GM23338 (cell line): ENCODE measurements at regions not wholly inside any gene's neighbourhood (a gene's known extent, or its start where the extent isn't known, plus 50 kb on each side); places are given as distances from the start of the nearest gene placed in this dataset.

Experiments
- ATAC-seq: fragments of 200-7000 bp; cut with Tn5 transposase; 3 replicates; pipeline ENCODE4 v1.9.1; 2020
- DNase-seq: peaks from one replicate; pipeline ENCODE4 v3.0.0-alpha.2; 2015; ENCODE audit warnings: low spot score
- H2AFZ ChIP-seq: fragments of 200-600 bp; sonication (generic); 2 replicates; pipeline ENCODE4 v1.8.0; 2016; ENCODE audit warnings: antibody characterized with exemption, mild to moderate bottlenecking, moderate library complexity
- H3F3A ChIP-seq: fragments of 200-600 bp; sonication (generic); replicated peaks from 2 replicates; pipeline ENCODE4 v1.8.0; 2017; ENCODE audit warnings: antibody characterized with exemption, mixed run types, low read depth
- H3K27ac ChIP-seq: fragments of 200-600 bp; sonication (generic); 2 replicates; pipeline ENCODE4 v1.6.1; 2016; ENCODE audit warnings: low read depth
- H3K27me3 ChIP-seq: fragments of 200-600 bp; sonication (generic); 2 replicates; pipeline ENCODE4 v1.8.0; 2016; ENCODE audit warnings: mild to moderate bottlenecking, mixed run types, moderate library complexity; ENCODE audit not compliant: insufficient read depth
- H3K36me3 ChIP-seq: fragments of 200-600 bp; sonication (generic); 2 replicates; pipeline ENCODE4 v1.8.0; 2016; ENCODE audit warnings: mild to moderate bottlenecking; ENCODE audit not compliant: insufficient read depth
- H3K4me1 ChIP-seq: fragments of 200-600 bp; sonication (generic); 2 replicates; pipeline ENCODE4 v1.8.0; 2016; ENCODE audit warnings: mild to moderate bottlenecking, moderate library complexity; ENCODE audit not compliant: insufficient read depth
- H3K4me2 ChIP-seq: fragments of 200-600 bp; sonication (generic); 2 replicates; pipeline ENCODE4 v1.7.1; 2017; ENCODE audit warnings: mixed run types
- H3K4me3 ChIP-seq: fragments of 200-600 bp; sonication (generic); 2 replicates; pipeline ENCODE4 v1.6.1; 2016; ENCODE audit warnings: mixed run types
- H3K79me2 ChIP-seq: fragments of 200-600 bp; sonication (generic); replicated peaks from 2 replicates; pipeline ENCODE4 v1.8.0; 2017; ENCODE audit warnings: mild to moderate bottlenecking; ENCODE audit not compliant: insufficient read depth
- H3K9me2 ChIP-seq: fragments of 200-600 bp; sonication (generic); 2 replicates; pipeline ENCODE4 v1.8.0; 2017; ENCODE audit not compliant: insufficient read depth
- H4K20me1 ChIP-seq: fragments of 200-600 bp; sonication (generic); replicated peaks from 2 replicates; pipeline ENCODE4 v1.8.0; 2017; ENCODE audit warnings: mild to moderate bottlenecking; ENCODE audit not compliant: insufficient read depth
- H3K27ac Mint-ChIP-seq: 2 replicates; pipeline ENCODE4 v1.8.0; 2020; ENCODE audit warnings: inconsistent platforms, mild to moderate bottlenecking, moderate library complexity, mixed read lengths
- H3K27me3 Mint-ChIP-seq: 3 replicates; pipeline ENCODE4 v1.8.0; 2022; ENCODE audit warnings: low read depth, mild to moderate bottlenecking, moderate library complexity, mixed read lengths, inconsistent platforms; ENCODE audit not compliant: insufficient read depth, poor library complexity
- H3K36me3 Mint-ChIP-seq: 3 replicates; pipeline ENCODE4 v1.8.0; 2021; ENCODE audit warnings: low read depth, mild to moderate bottlenecking, inconsistent platforms, moderate library complexity, mixed read lengths
- H3K4me1 Mint-ChIP-seq: 3 replicates; pipeline ENCODE4 v1.8.0; 2020; ENCODE audit warnings: mild to moderate bottlenecking, inconsistent platforms, mixed read lengths
- H3K4me3 Mint-ChIP-seq: 3 replicates; pipeline ENCODE4 v1.8.0; 2021; ENCODE audit warnings: moderate library complexity, mild to moderate bottlenecking, inconsistent platforms, mixed read lengths
- H3K9me3 Mint-ChIP-seq: 3 replicates; pipeline ENCODE4 v1.8.0; 2020; ENCODE audit warnings: moderate library complexity, mild to moderate bottlenecking, inconsistent platforms, mixed read lengths
- CREB1 ChIP-seq: fragments of 250-450 bp; sonication (Bioruptor Pico); IDR thresholded peaks from 2 replicates; pipeline ENCODE4 v1.5.0; 2020; ENCODE audit warnings: low read depth, mild to moderate bottlenecking, moderate library complexity
- CTCF ChIP-seq, 2 experiments: fragments of 200-600 bp in 1 of 2; sonication (generic) in 1 of 2; conservative IDR thresholded peaks; 2 replicates each; pipeline versions ENCODE4 v1.5.1 to v1.6.1; 2016 to 2017; ENCODE audit warnings: antibody characterized with exemption in 2 of 2, low read depth in 2 of 2, mild to moderate bottlenecking in 2 of 2, moderate library complexity in 1 of 2
- ETS1 ChIP-seq: IDR thresholded peaks from 2 replicates; pipeline ENCODE4 v1.6.1; 2016; ENCODE audit warnings: antibody characterized with exemption
- EZH2 ChIP-seq: fragments of 200-600 bp; sonication (generic); IDR thresholded peaks from one replicate; pipeline ENCODE4 v1.8.0; 2017; ENCODE audit warnings: antibody characterized with exemption, mild to moderate bottlenecking, low read depth; ENCODE audit not compliant: unreplicated experiment
- EZH2phosphoT487 ChIP-seq: fragments of 200-600 bp; sonication (generic); IDR thresholded peaks from one replicate; pipeline ENCODE4 v1.8.1; 2018; ENCODE audit warnings: antibody characterized with exemption; ENCODE audit not compliant: unreplicated experiment
- JUNB ChIP-seq: IDR thresholded peaks from one replicate; pipeline ENCODE4 v1.6.1; 2016; ENCODE audit warnings: antibody characterized with exemption; ENCODE audit not compliant: unreplicated experiment
- NANOG ChIP-seq: IDR thresholded peaks from 2 replicates; pipeline ENCODE4 v1.6.1; 2016; ENCODE audit warnings: antibody characterized with exemption, borderline replicate concordance
- POLR2AphosphoS5 ChIP-seq: IDR thresholded peaks from 2 replicates; pipeline ENCODE4 v1.6.1; 2016; ENCODE audit warnings: antibody characterized with exemption, low read depth
- REST ChIP-seq: IDR thresholded peaks from one replicate; pipeline ENCODE4 v1.6.1; 2018; ENCODE audit warnings: antibody characterized with exemption; ENCODE audit not compliant: unreplicated experiment
- STAT1 ChIP-seq: IDR thresholded peaks from one replicate; pipeline ENCODE4 v1.6.1; 2016; ENCODE audit warnings: antibody characterized with exemption; ENCODE audit not compliant: unreplicated experiment
- ZNF114 ChIP-seq: fragments of 250-450 bp; sonication (Bioruptor Pico); IDR thresholded peaks from 2 replicates; pipeline ENCODE4 v1.5.0; 2020; ENCODE audit warnings: mild to moderate bottlenecking, moderate library complexity
- ZNF331 ChIP-seq: fragments of 250-450 bp; sonication (Bioruptor Pico); IDR thresholded peaks from 2 replicates; pipeline ENCODE4 v1.5.0; 2020; ENCODE audit warnings: low read depth, mild to moderate bottlenecking, moderate library complexity

DNA sequence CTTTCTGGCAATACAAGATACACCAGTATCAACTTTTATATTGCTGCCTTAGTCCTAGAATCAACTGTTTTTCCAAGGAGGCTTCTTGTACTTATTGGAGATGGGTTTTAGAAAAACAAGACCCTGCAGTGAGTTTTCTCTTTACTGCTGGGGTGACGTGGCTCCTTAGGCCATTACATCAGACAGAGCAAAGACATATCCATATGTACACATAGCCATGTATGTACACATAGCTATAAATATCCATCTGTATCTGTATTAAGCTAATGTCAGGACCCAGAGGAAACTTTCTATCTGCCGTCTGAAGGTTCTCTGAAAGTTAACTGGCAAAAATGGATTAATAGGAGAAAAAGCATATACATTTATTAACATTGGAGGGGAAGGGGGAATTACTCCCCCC is 607.4 kb downstream of the POM121L12 start (continued):
- TF ChIP-seq ETS1, result no peak
- TF ChIP-seq STAT1, result no peak
- no peak for TF ChIP-seq EZH2phosphoT487

DNA sequence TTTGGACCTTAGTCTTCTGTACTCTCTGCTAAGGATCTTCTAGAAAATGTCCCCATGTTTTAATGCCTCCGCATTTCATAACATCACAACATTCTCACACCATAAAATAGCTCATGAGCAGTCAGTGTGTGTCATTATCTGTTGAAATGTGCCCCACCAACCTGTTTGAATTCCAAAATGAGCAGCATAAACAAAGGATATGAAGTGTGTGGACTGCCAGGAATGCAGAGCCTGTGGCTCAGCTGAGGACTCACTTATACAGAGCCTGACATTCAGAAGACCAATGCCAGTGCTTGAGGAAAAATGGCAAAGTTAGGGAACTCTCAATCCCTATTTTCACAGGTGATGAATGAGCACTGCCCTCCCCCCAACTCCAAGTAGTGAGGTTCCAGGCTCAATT is 621.4 kb downstream of the POM121L12 start:
- H3K4me3 Mint-ChIP-seq, result no peak overlapping the region
- H3K27me3 Mint-ChIP-seq, result peaks cover 2% of the 10 kb centered on the region
- no peak overlapping the region for H3K4me3 ChIP-seq
- H3K27me3 ChIP-seq, result no peaks in the 10 kb centered on the region
- no peak for DNase-seq
- no peaks in the 10 kb centered on the region; the same call in 2 of the 3 replicates for H3K4me1 Mint-ChIP-seq
- no peaks in the 10 kb centered on the region for H3K9me2 ChIP-seq
- peaks cover 5% of the 10 kb centered on the region; the same call in 1 of the 3 replicates for H3K36me3 Mint-ChIP-seq
- H2AFZ ChIP-seq, result no peak overlapping the region
- H3K36me3 ChIP-seq, result no peaks in the 10 kb centered on the region
- ATAC-seq, result peak; percentile 23; the same call in 2 of the 3 replicates
- no peak overlapping the region for H3K27ac ChIP-seq
- no peak for TF ChIP-seq CTCF (conservative IDR thresholded peaks at IDR 0.05; ENCODE audit: low read depth in 2 of 2)
- no peak for TF ChIP-seq JUNB
- no peaks in the 10 kb centered on the region for H3K79me2 ChIP-seq
- H3K4me1 ChIP-seq, result no peaks in the 10 kb centered on the region
- H3K9me3 Mint-ChIP-seq, result peaks cover 7% of the 10 kb centered on the region; the same call in 2 of the 3 replicates
- H4K20me1 ChIP-seq, result no peaks in the 10 kb centered on the region
- H3K27ac Mint-ChIP-seq, result no peak overlapping the region
- no peak overlapping the region for H3K4me2 ChIP-seq
- no peaks in the 10 kb centered on the region for H3F3A ChIP-seq

DNA sequence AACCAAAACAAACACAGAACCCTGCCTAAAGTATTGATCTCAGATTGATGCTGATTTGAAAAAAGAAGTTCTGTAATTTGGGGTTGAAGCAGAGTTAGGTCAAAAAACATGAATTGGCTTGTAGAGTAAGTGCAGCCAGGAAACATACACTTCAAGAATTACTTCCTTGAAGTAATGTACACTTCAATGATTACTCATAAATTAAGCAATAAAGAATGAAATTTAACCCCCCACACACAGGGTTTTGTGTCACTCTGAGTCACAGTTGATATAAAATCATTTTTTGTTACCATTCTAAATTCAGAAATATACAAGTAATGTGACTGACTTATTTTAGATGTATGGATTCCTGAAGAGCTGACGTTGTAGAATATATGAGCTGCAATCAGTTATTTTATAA is 622.2 kb downstream of the POM121L12 start:
- no peaks in the 10 kb centered on the region for H3K27me3 ChIP-seq
- DNase-seq, result no peak
- Mint-ChIP-seq H3K36me3 (peaks cover 2% of the 10 kb centered on the region; the same call in 1 of the 3 replicates), H3K27me3 (peaks cover 2% of the 10 kb centered on the region), H3K9me3 (peaks cover 2% of the 10 kb centered on the region; the same call in 2 of the 3 replicates), H3K4me3 (no peak overlapping the region), H3K27ac (no peak overlapping the region), H3K4me1 (no peaks in the 10 kb centered on the region; the same call in 2 of the 3 replicates)
- H3K79me2 ChIP-seq, result no peaks in the 10 kb centered on the region
- no peak overlapping the region for H2AFZ ChIP-seq
- no peaks in the 10 kb centered on the region for H4K20me1 ChIP-seq
- no peaks in the 10 kb centered on the region for H3K9me2 ChIP-seq
- no peak overlapping the region for H3K27ac ChIP-seq
- no peaks in the 10 kb centered on the region for H3K36me3 ChIP-seq
- H3K4me3 ChIP-seq, result no peak overlapping the region
- H3F3A ChIP-seq, result no peaks in the 10 kb centered on the region
- H3K4me2 ChIP-seq, result no peak overlapping the region
- ATAC-seq, result no peak
- H3K4me1 ChIP-seq, result no peaks in the 10 kb centered on the region
- TF ChIP-seq EZH2 (no peak), REST (no peak), POLR2AphosphoS5 (no peak), STAT1 (no peak), ZNF331 (CRISPR knock-in tag) (no peak), EZH2phosphoT487 (no peak), NANOG (no peak), ZNF114 (CRISPR knock-in tag) (no peak), CREB1 (CRISPR knock-in tag) (no peak), JUNB (no peak)
